ENCODE measurements at regions not wholly inside any gene's neighbourhood (a gene's known extent, or its start where the extent isn't known, plus 50 kb on each side); places are given as distances from the start of the nearest gene placed in this dataset.

GRCh38 chr4:98796991-98797390, 131.9 kb downstream of the EIF4E start:
- no peaks in the 10 kb centered on the region for H3K9me3 ChIP-seq (replicated peaks in 1 of 11)
- H3K27ac ChIP-seq = no peak overlapping the region
- H4K20me1 ChIP-seq = no peaks in the 10 kb centered on the region
- no peak overlapping the region for H3K4me3 ChIP-seq
- H3K9ac ChIP-seq = no peak overlapping the region
- no peak overlapping the region for H3K4me2 ChIP-seq
- peaks cover 0 to 5% (median 0%) of the 10 kb centered on the region in 11 experiments; a peak in 1 of 22 replicates for H3K27me3 ChIP-seq
- no peaks in the 10 kb centered on the region for H3K36me3 ChIP-seq
- H3K4me1 ChIP-seq = peaks cover 0 to 4% (median 0%) of the 10 kb centered on the region in 10 experiments; a peak in 1 of 20 replicates
- no peak for TF ChIP-seq Cebpa-rat (IDR thresholded peaks at IDR 0.05)

GRCh38 chr4:98794565-98795205, 134.2 kb downstream of the EIF4E start:
- Histone ChIP-seq H3K4me3 (no peak overlapping the region), H3K4me1 (peaks cover 0 to 4% (median 0%) of the 10 kb centered on the region in 10 experiments; a peak in 1 of 20 replicates), H3K27ac (no peak overlapping the region), H4K20me1 (no peaks in the 10 kb centered on the region), H3K27me3 (peaks cover 0 to 5% (median 0%) of the 10 kb centered on the region in 11 experiments; a peak in 1 of 22 replicates), H3K4me2 (no peak overlapping the region), H3K36me3 (no peaks in the 10 kb centered on the region), H3K9me3 (replicated peaks in 1 of 11) (no peaks in the 10 kb centered on the region), H3K9ac (no peak overlapping the region)
- TF ChIP-seq Cebpa-rat (IDR thresholded peaks at IDR 0.05) = no peak

GRCh38 chr4:98793658-98794057, 135.2 kb upstream of the TSPAN5 start:
- Histone ChIP-seq H3K9me3 (replicated peaks in 1 of 11) (no peaks in the 10 kb centered on the region), H3K4me3 (no peak overlapping the region), H3K9ac (no peak overlapping the region), H3K36me3 (no peaks in the 10 kb centered on the region), H3K27ac (no peak overlapping the region), H3K4me1 (peaks cover 0 to 4% (median 0%) of the 10 kb centered on the region in 10 experiments; a peak in 1 of 20 replicates), H4K20me1 (no peaks in the 10 kb centered on the region), H3K27me3 (peaks cover 0 to 5% (median 0%) of the 10 kb centered on the region in 11 experiments; a peak in 1 of 22 replicates), H3K4me2 (no peak overlapping the region)
- no peak for TF ChIP-seq Cebpa-rat (IDR thresholded peaks at IDR 0.05)

- no peak for TF ChIP-seq Cebpa-rat (IDR thresholded peaks at IDR 0.05)
- Histone ChIP-seq H3K9ac (no peak overlapping the region), H3K4me2 (no peak overlapping the region)
Measured at GRCh38 chr4:98786866-98787265, 128.5 kb upstream of the TSPAN5 start.

GRCh38 chr4:98784947-98785706, 126.7 kb upstream of the TSPAN5 start:
- Histone ChIP-seq H3K27ac (no peak overlapping the region), H3K4me3 (no peak overlapping the region), H3K27me3 (no peaks in the 10 kb centered on the region), H3K9ac (no peak overlapping the region), H3K4me2 (no peak overlapping the region), H3K9me3 (replicated peaks in 1 of 11) (no peaks in the 10 kb centered on the region), H4K20me1 (no peaks in the 10 kb centered on the region), H3K36me3 (no peaks in the 10 kb centered on the region), H3K4me1 (no peaks in the 10 kb centered on the region)
- no peak for TF ChIP-seq Cebpa-rat (IDR thresholded peaks at IDR 0.05)

More at GRCh38 chr4:98786866-98787265, 128.5 kb upstream of the TSPAN5 start:
- H3K4me3 ChIP-seq = no peak overlapping the region
- H3K36me3 ChIP-seq = no peaks in the 10 kb centered on the region
- H3K27me3 ChIP-seq = no peaks in the 10 kb centered on the region
- no peaks in the 10 kb centered on the region for H4K20me1 ChIP-seq
- H3K9me3 ChIP-seq (replicated peaks in 1 of 11) = no peaks in the 10 kb centered on the region
- H3K27ac ChIP-seq = no peak overlapping the region
- no peaks in the 10 kb centered on the region for H3K4me1 ChIP-seq

- H3K4me1 ChIP-seq = no peaks in the 10 kb centered on the region
- H3K36me3 ChIP-seq = no peaks in the 10 kb centered on the region
- H3K9me3 ChIP-seq (replicated peaks in 1 of 11) = no peaks in the 10 kb centered on the region
- no peaks in the 10 kb centered on the region for H3K27me3 ChIP-seq
- H3K4me2 ChIP-seq = no peak overlapping the region
- no peaks in the 10 kb centered on the region for H4K20me1 ChIP-seq
- H3K27ac ChIP-seq = no peak overlapping the region
- no peak overlapping the region for H3K9ac ChIP-seq
- H3K4me3 ChIP-seq = no peak overlapping the region
- no peak for TF ChIP-seq Cebpa-rat (IDR thresholded peaks at IDR 0.05)
Measured at GRCh38 chr4:98781641-98782357, 123.4 kb upstream of the TSPAN5 start.

- H3K36me3 ChIP-seq = no peaks in the 10 kb centered on the region
- H3K27me3 ChIP-seq = no peaks in the 10 kb centered on the region
- H3K4me2 ChIP-seq = no peak overlapping the region
- no peak overlapping the region for H3K4me3 ChIP-seq
- H4K20me1 ChIP-seq = no peaks in the 10 kb centered on the region
- no peak overlapping the region for H3K9ac ChIP-seq
- H3K9me3 ChIP-seq (replicated peaks in 1 of 11) = no peaks in the 10 kb centered on the region
- no peak for TF ChIP-seq Cebpa-rat (IDR thresholded peaks at IDR 0.05)
- no peak overlapping the region for H3K27ac ChIP-seq
- no peaks in the 10 kb centered on the region for H3K4me1 ChIP-seq
Measured at GRCh38 chr4:98780926-98781325, 122.5 kb upstream of the TSPAN5 start.

GRCh38 chr4:98779088-98779487, 120.7 kb upstream of the TSPAN5 start:
- no peak for TF ChIP-seq Cebpa-rat (IDR thresholded peaks at IDR 0.05)

GRCh38 chr4:98778206-98778605, 119.8 kb upstream of the TSPAN5 start:
- peaks cover 0 to 8% (median 0%) of the 10 kb centered on the region in 11 experiments; a peak in 2 of 22 replicates for H3K9me3 ChIP-seq (replicated peaks in 1 of 11)
- H3K4me1 ChIP-seq = peaks cover 0 to 9% (median 0%) of the 10 kb centered on the region in 10 experiments; a peak in 5 of 20 replicates
- H3K36me3 ChIP-seq = no peaks in the 10 kb centered on the region
- H3K4me2 ChIP-seq = no peak overlapping the region
- H3K9ac ChIP-seq = no peak overlapping the region
- no peak overlapping the region for H3K27ac ChIP-seq
- H3K27me3 ChIP-seq = no peaks in the 10 kb centered on the region
- TF ChIP-seq Cebpa-rat (IDR thresholded peaks at IDR 0.05) = no peak
- no peaks in the 10 kb centered on the region for H4K20me1 ChIP-seq
- no peak overlapping the region for H3K4me3 ChIP-seq

More at GRCh38 chr4:98779088-98779487, 120.7 kb upstream of the TSPAN5 start:
- no peaks in the 10 kb centered on the region for H3K36me3 ChIP-seq
- H3K4me1 ChIP-seq = no peaks in the 10 kb centered on the region; a peak in 1 of 20 replicates
- no peak overlapping the region for H3K9ac ChIP-seq
- no peak overlapping the region for H3K4me3 ChIP-seq
- H3K9me3 ChIP-seq (replicated peaks in 1 of 11) = peaks cover 0 to 5% (median 0%) of the 10 kb centered on the region in 11 experiments; a peak in 2 of 22 replicates
- no peaks in the 10 kb centered on the region for H3K27me3 ChIP-seq
- no peak overlapping the region for H3K4me2 ChIP-seq
- H4K20me1 ChIP-seq = no peaks in the 10 kb centered on the region
- H3K27ac ChIP-seq = no peak overlapping the region

Measured in BLaER1 treated with 17β-estradiol and CSF1 and Interleukin-3, amounts not matched to agents 10 nM and 100 nM (cell line).